ENCODE measurements at regions not wholly inside any gene's neighbourhood (a gene's known extent, or its start where the extent isn't known, plus 50 kb on each side); places are given as distances from the start of the nearest gene placed in this dataset.

GRCh38 chr1:147086129-147086528 is 86.1 kb downstream of the PRKAB2 start:
- H2AK5ac ChIP-seq (ENCODE audit: low read depth, low read length): no peak overlapping the region
- H4K8ac ChIP-seq (ENCODE audit: low read depth in 2 of 2, low read length in 2 of 2): no peak overlapping the region
- no peak overlapping the region for H3K4ac ChIP-seq (ENCODE audit: low read depth, low read length)
- no peaks in the 10 kb centered on the region for H3K9me1 ChIP-seq (ENCODE audit: insufficient read depth, low read length)
- no peak for ATAC-seq (ENCODE audit: low read depth)
- no peak overlapping the region for H3K14ac ChIP-seq (replicated peaks; ENCODE audit: low read depth, low read length)
- no peaks in the 10 kb centered on the region for H4K20me1 ChIP-seq (ENCODE audit: insufficient read depth, low read length)
- H3K4me3 ChIP-seq (ENCODE audit: insufficient read depth, low read depth, low read length): no peak overlapping the region
- H2AK9ac ChIP-seq (replicated peaks; ENCODE audit: low read depth, low read length, poor library complexity): no peak overlapping the region
- peaks cover 2% of the 10 kb centered on the region; the same call in 1 of the 2 replicates for H3K9me3 ChIP-seq (ENCODE audit: control insufficient read depth, insufficient read depth, low read length)
- H4K5ac ChIP-seq (ENCODE audit: low read depth, low read length): no peak overlapping the region
- no peaks in the 10 kb centered on the region for H3K4me1 ChIP-seq (ENCODE audit: control insufficient read depth, insufficient read depth, low read length)
- dilution Hi-C loops (cut with HindIII; ENCODE audit: low sequenced_read_pairs, unreplicated experiment): no loop called here
- intact Hi-C loops (cut with micrococcal nuclease): no loop called here
- no TSS peak for BruUV-seq (replicated peaks)
- no peak overlapping the region for H2BK20ac ChIP-seq (ENCODE audit: low read depth, low read length)
- H3K9ac ChIP-seq (ENCODE audit: low read depth, low read length): no peak overlapping the region
- H2BK15ac ChIP-seq (ENCODE audit: low read depth, low read length): no peak overlapping the region
- in situ Hi-C loops (cut with MboI; ENCODE audit: low sequenced_read_pairs): no loop called here
- H3K36me3 ChIP-seq (ENCODE audit: control insufficient read depth, insufficient read depth, low read length): no peaks in the 10 kb centered on the region
- no peak overlapping the region for H4K91ac ChIP-seq (ENCODE audit: insufficient read depth, low read depth, low read length)
- H3K27ac ChIP-seq (ENCODE audit: insufficient read depth, low read length): no peak overlapping the region
- peaks cover 18% of the 10 kb centered on the region for H3K27me3 ChIP-seq (ENCODE audit: control insufficient read depth, insufficient read depth, low read length)
- no peak overlapping the region for H3K23ac ChIP-seq (ENCODE audit: low read depth, low read length)
- H2AFZ ChIP-seq (replicated peaks; ENCODE audit: low read length, poor library complexity): no peak overlapping the region
- H3K56ac ChIP-seq (ENCODE audit: extremely low read depth, insufficient read depth, low read length): no peak overlapping the region
- no peak overlapping the region for H3K18ac ChIP-seq (ENCODE audit: low read depth, low read length)
- no peak overlapping the region for H2BK5ac ChIP-seq (ENCODE audit: low read depth, low read length, poor library complexity, severe bottlenecking)
- no peak overlapping the region for H2BK120ac ChIP-seq (ENCODE audit: low read depth, low read length)
- ChIA-PET CTCF (no interaction called here), POLR2A (ENCODE audit: unreplicated experiment) (no interaction called here)
- no peaks in the 10 kb centered on the region for H3K79me1 ChIP-seq (ENCODE audit: low read depth in 1 of 2, low read length in 2 of 2)
- H3K4me2 ChIP-seq (ENCODE audit: low read depth, low read length): no peak overlapping the region
- DNase-seq: no peak
- no peak for TF ChIP-seq MAZ (IDR thresholded peaks at IDR 0.05; ENCODE audit: borderline replicate concordance, low read depth, low read length)

Measured in IMR-90 (cell line).